Endothelial cell of hepatic sinusoid (primary cell): ENCODE measurements at regions not wholly inside any gene's neighbourhood (a gene's known extent, or its start where the extent isn't known, plus 50 kb on each side); places are given as distances from the start of the nearest gene placed in this dataset.

Experiments
- in situ Hi-C: cut with HindIII; loops from 2 replicates; pipeline ENCODE4 v1.10.0; 2017; ENCODE audit warnings: low sequenced_read_pairs

DNA sequence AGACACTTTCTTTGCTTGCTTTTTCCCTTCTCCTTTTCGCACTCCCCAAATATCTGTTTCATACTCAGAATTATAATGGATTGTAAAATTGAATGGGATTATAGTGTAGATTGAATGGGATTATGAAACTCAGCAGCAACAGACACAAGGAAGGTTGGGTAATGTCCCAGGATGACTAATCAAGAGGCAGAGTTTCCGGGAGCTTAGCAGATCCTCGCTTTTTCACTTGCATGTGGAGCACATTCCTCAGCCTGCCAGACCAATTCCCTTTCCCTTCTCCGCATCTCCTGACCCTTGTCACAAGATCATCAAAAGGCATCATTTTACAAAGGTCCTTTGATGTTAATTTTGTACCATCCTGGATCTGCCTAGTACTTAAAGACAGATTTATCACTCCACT is 55.1 kb upstream of the SLC1A1 start:
- in situ Hi-C loops: no loop called here

DNA sequence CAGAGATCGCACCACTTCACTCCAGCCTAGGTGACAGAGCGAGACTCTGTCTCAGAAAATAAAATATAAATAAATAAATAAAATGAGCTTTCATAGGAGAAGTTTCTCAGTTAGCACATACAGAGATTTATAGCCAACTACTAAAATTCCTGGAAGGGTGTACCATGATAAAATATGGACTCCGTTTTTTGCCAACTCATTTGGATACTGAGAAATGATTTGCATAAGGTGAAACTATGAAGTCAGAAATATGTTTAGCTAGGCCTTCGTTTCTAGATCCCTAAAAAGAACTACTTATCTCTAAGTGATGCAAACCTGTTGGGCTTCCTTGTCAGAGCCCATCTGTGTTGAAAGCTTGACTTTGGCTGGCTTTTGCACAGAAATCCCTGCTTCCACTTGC is 56.9 kb upstream of the SLC1A1 start:
- in situ Hi-C loops: no loop called here

DNA sequence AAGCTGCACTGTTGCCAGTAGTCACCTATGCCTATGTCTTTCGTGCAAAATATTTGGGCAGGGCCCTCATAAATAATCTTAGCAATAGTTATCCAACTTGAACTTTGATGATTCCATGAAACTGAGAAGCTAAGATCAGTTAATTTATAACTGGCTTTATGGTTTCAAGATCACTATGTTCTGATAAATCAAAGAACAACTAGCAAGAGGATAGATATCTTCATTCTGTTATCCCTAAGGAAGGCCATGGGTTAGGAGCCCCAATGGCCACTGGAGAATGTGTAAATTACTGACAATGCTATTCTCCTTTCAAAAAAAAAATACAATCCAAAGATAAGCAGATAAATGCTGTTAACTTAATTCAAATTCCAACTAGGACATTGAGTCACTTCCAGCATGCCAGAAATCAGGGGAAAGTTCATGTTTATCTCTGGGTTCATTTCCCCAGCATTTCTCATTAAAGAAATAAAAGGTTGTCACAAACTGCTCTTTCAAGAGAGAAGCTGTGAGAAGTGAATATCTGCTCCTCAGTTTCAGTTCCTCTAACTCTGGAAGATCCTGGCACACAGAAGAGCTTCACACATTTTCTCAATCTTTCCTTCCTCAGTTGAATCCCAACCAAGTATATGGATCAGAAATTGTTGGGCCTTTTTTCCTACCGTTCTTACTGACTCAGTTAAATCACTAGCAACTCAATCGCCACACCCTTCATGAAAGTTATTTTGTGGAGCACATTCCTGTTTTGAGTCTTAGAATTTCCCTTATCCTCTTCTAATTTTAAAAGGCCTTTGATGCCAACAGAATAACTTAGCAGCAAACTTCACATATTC is 59.6 kb upstream of the SLC1A1 start:
- in situ Hi-C loops: no loop called here

DNA sequence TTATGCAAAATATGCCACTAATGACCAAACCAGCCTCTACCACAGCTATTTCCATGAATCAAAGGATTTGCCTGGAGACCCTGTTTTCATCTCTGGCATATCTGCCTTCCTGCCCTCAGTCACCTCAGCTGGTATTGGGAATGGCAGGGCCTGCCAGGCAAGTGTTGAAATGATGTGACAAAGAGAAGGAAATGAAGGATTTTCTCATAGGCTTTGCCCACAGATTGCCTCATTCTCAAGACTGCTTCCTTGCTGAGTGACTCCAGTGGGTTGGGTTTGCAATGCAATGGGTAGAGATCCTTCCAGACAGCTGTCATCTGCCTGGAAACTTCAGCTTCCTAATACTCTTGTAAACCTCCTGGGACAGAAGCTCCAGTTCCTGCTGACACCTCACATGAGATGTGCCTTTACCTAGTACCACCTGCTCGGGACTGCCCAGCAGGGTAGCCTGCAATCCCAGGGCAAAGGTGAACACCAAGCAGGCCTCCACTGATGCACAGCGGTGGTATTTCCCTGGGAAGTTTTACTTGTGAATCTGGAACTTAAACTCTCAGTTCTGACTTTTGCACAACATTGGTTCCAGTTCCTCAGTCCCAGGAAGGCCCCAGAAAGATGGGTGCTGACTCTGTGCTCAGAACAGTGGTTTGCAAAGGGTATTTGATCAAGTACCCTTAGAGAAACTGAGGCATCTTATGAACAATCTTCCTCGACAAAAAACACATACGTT is 64.8 kb upstream of the SLC1A1 start:
- in situ Hi-C loops: no loop called here

DNA sequence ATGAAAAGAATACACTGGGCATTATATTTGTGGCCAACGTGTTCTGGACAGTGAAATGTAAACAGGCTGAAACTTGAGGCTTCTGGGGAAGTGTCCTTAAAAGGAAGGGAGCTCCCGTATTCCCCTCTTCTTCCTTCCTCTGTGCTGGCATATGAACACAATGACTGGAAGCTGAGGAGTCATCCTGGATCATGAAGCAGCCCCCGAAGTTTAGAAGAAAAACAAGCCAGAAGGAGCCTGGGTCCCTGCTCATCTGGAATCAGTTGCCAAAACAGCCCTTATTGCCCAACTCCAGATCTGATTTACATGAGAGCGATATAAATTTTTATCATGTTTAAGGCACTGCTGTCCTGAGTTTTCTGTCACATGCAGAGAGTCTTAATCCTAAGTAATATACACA is 65.4 kb upstream of the SLC1A1 start:
- in situ Hi-C loops: no loop called here

DNA sequence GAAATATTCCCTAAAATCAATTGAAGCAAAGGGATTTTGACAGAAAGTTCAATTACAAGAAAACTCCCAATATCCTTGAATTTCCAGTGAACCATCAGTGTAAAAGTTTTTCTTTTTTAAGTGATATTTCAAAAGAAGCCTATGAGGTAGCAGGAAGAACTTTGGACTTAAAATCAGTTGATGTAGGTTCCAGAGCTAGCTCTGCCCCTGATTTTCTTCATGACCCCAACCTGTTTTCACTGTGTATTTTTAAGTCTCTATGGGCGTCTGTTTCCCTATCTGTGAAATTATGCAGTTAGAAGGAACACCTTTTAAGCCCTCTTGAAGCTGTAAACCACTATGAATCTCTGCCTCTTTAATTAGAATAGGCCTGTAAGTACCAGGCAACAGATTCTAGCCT is 66.2 kb upstream of the SLC1A1 start:
- in situ Hi-C loops: no loop called here

DNA sequence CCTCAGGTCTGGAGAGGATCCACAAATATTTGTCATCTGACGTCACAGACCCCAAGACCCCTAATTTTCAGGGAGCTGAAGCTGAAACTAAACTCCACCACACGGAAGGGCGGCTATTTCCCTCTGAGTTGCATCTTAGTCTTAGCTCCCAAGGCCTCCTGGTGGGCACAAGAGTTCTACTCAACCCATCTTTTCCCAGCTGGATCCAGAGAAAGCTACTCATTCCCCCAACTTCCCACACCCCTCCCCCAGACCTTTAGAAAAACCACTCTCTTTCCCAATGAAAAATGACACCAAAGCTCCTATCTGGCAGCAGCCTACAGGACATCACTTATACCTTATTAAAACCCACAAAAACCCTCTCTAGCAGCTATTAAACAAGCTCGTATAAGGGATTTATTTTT is 67.1 kb upstream of the SLC1A1 start:
- in situ Hi-C loops: no loop called here

DNA sequence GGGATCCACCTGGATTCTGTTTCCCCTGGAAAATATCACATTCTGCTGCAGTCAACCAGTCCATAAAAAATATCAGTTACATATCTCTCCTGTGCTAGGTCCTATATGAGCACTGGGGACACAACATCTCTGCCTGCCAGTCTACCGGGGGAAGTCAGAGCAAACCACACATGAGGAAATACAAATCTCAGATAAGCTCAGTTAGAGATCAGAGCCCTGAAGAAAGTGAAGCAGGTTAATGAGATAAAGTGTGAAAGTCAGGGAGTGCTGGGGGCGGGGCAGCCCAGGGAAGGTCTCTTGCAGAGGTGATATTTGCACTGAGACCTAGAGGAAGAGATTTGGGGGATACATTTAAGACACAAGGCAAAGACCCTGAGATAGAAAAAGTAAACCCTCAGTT is 67.8 kb upstream of the SLC1A1 start:
- in situ Hi-C loops: no loop called here

DNA sequence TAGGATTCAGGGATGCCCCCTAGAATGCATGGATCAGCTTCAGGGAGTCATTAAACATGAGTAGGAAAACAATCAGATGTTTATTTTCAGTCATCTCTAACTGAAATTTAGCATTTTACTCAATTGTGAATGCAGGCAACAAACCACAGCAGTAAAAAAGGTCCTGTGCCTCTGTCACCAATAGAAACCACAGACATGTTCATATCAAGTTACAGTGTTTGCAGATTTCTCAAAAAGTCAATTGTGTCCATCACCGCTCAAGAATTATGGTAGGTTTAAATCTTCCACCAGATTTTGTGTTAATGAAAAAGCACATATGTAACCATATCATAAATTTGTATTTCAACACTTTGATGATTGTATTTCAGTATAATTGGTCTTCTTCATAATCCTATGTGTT is 68.4 kb upstream of the SLC1A1 start:
- in situ Hi-C loops: no loop called here

DNA sequence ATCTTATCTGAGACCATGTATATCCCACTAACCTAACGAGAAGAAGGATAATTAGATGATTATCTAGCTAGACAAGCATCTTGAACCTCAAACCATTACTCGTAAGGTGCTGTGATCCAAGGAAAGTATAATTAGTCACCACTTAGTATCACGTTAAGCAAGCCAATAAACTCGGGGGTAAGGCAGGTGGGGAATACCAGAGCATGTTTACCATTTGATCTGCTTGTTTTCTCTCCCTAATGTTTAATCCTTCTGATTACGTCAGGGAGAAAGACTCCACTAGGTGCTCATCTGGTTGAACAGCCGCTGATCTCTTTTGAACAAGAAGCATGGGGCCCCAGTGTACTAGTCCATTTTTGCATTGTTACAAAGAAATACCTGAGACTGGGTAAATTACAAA is 69.9 kb upstream of the SLC1A1 start:
- in situ Hi-C loops: no loop called here

DNA sequence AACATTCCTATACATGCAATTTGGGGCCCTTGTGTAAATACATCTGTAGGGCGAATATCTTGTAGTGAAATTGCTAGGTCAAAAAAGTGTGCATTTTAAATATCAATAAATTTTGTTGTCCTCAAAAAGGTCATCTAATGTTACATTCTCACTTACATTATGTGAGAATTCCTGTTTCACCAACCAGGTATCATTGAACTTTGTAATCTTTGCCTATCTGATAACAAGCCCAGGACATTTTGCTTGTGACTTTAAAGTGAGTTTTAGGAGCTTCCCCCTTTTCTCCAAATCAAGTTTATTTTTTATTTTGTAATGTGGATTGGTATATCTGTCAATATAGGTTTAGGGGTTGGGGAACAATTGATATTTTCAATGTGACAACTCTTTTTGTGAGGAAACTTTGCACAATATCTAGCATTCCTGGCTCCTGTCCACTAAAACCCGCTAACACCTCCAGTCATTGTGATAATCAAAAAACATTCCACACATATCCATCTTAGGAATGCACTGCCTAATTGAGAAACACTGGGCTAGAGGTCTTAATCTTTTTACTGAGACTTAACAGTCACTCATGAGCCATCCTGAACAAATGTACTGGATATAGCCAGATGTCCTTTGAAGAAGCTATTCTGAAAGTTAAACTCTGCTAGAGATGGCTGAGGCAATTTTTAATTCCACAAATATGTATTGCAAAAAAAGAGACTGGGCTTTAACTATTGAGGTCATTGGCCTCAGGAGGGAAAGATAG is 72.5 kb upstream of the SLC1A1 start:
- in situ Hi-C loops: no loop called here

DNA sequence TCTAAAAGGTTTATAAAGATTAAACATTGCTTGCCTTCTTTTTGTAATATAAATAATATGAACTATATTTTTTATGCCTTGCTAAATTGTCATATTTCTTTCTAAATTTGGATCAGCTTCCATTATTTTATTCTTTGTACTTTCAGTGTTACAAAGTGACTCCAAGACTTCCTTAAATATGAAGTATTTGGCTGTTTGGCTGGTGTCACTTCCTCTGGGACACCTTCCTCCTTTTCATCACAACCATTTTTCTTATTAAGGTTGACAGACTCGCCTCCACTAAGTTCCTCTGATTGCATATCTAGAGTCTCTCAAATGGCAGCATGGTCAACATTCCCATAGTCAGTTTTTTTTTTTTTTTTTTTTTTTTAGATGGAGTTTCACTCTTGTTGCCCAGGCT is 73.8 kb upstream of the SLC1A1 start:
- in situ Hi-C loops: no loop called here

DNA sequence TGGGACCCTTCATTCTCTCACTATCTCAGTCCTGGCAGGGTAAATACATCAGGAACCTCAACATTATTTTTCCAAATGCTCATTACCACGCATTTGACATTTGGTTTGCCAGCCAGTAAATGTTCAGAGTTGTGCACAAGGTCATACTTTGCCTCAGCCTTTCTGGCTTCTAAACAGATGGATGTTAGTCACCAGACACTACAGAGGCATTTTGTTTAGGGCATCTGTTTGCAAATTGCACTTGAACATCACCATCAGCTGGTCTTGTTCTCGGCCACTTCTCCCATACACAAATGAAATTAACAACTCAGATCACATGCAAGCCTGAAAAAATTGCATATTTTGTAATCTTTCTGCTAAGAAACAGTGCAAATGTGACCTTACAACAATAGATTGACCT is 75.0 kb upstream of the SLC1A1 start:
- in situ Hi-C loops: no loop called here

DNA sequence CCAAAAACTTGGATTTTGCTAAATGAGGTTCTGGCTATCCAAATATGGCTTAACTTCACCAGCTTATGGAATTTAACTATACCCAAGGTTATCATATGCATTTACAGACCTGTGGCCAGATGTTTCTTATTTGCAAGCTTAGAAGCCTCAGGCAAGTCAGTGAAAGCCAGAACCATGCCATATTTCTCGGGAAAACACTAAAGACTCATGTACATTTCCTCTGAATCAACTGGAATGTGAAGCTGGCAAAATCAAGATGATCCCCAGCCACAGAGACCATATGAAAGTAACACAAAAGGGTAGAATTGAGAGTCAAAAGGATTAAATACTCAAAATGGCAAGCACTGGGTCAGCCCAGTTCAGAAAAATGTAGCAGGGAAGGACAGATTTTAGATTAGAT is 76.4 kb upstream of the SLC1A1 start:
- in situ Hi-C loops: no loop called here

DNA sequence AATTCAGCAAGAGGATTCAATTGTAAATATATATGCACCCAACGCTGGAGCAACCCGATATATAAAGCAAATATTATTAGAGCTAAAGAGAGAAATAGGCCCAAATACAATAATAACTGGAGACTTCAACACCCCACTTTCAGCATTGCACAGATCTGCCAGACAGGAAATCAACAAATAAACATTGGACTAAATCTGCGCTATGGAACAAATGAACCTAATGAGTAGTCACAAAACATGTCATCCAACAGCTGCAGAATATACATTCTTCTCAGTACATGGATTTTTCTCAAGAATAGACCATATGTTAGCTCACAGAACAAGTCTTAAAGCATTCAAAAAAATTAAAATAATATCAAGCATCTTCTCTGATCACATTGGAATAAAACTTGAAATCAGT is 86.1 kb upstream of the SLC1A1 start:
- in situ Hi-C loops: no loop called here

DNA sequence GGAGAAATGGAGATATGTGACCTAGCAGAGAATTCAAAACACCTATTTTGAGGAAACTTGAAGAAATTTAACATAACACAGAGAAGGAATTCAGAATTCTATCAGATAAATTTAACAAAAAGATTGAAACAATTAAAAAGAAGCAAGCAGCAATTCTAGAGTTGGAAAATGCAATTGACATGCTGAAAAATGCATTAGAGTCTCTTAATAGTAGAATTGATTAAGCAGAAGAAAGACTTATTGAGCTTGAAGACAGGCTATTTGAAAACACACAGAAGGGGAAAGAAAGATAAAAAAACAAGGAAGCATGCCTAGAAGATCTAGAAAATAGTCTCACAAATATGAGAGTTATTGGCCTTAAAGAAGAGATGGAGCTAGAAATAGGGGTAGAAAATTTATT is 87.8 kb upstream of the SLC1A1 start:
- in situ Hi-C loops: no loop called here

DNA sequence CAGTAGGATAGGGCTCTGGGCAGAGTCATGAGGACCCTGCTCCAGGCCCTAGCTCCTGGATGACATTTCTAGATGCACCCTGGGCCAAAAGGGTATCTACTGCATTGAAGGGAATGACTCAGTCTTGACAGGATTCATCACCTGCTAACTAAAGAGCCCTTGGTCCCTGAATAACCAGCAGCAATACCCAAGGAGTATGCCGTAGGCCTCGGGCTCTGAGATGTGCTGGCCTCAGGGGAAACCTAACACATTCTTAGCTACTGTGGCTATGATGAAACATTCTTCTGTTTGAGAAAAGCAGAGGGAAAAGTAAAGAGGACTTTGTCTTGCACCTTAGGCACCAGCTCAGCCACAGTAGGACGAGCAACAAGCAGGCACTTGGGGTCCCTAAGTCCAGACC is 89.5 kb upstream of the SLC1A1 start:
- in situ Hi-C loops: no loop called here

DNA sequence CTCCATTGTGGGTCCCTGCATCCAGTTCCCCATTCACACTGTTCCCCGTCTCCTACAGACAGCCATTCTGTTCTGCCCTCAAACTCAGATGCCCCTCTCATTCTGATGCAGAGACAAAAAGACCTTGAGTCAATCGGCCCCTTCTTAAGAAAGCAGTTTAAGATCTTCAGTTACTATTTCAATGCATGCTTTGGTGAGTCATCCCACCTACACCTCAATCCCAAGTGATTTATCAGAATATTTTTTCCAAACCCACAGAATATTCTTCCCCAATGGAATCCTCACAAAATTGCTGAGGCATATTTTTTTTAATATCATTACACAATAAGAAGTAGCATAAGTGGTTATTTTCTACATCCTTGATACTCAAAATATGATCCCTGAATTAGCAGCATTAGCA is 92.4 kb upstream of the SLC1A1 start:
- in situ Hi-C loops: no loop called here

DNA sequence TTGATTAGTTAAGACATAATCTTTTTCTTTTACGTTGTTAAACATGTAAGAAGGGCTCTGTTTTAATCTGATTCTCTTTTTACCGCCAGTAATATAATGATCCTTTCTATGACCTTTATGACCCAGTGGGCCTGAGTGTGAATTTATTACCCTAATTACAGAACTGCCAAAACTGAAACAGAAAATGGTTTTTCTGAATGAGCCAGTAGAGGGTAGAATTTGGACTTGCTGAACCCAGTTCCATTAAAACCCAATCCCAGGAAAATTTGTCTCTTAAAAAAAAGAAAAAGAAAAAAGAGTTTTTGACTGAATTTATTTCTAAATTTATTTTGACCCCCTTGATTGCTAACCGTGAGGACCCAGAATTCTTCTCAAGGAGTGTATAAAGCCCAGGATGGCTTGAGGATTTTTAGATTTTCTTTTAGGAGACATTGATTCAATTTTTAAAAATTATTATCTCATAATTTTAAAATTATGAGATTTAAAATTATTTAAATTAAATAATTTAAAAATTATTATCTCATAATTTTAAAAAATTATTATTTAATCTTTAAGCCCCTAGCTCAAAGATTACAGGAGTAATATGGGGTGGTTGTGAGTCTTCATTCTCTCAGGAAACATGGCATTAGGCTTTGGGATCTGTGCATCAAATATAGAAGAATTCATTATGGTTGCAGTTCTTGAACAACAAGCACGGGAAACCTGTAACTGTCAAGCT is 94.1 kb upstream of the GLIS3 start:
- in situ Hi-C loops: no loop called here

DNA sequence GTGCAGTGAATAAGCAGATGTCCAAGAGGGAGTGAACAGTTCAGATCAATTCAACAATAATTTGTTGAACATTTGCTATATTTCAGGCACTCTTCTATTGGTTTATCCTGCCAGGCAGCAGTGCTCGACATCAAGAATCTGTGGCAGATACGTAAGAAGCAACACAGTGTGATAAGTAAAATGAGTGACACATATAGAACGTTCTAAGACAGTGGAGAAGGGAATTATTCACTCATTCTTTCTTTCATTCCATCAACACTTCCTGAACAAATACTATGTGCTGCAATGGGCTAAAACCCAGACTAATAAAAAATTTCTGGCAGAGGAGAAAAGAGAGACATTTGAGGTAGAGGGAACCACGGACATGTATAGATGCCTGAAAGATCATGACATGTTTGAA is 89.9 kb upstream of the GLIS3 start:
- in situ Hi-C loops: no loop called here

DNA sequence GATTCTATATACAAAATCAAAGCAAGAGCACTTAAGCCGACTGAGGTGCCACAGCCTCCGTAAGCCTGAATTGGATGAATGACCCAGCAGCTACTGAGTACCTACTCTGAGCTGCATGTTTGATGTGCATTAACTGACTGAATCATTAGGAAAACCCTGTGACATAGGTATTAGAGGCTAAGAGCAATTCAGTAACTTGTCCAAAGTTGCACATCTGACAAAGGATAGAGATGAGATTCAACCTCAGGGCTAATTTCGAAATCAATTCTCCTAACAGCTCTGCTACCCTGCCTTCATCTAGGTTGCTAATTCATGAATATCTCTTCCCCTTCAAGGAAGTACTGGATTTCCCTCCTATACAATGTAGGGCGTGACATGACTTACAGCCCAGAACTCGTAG is 89.1 kb upstream of the GLIS3 start:
- in situ Hi-C loops: no loop called here
